Heart right ventricle (tissue), 16 donors: ENCODE measurements at regions not wholly inside any gene's neighbourhood (a gene's known extent, or its start where the extent isn't known, plus 50 kb on each side); places are given as distances from the start of the nearest gene placed in this dataset.
A peak's percentile ranks its signal among the peaks of the same experiment; 100 is the strongest.

Source experiments
- ATAC-seq, 8 donors: fragments of 200-7000 bp; cut with Tn5 transposase; one replicate each; pipeline ENCODE4 v1.9.1; 2020; ENCODE audit warnings: mild to moderate bottlenecking in 8 of 8, moderate library complexity in 8 of 8, moderate number of reproducible peaks in 1 of 8
- DNase-seq, 2 donors: peaks; one replicate each; pipeline ENCODE4 v3.0.0-alpha.2; 2020
- H3K27ac ChIP-seq, 10 donors: fragments of 200-600 bp; sonication (generic) in 2 of 10; one replicate each; pipeline versions ENCODE4 v1.5.0 to v1.8.0; 2020 to 2022; ENCODE audit warnings: mild to moderate bottlenecking in 3 of 10
- H3K27me3 ChIP-seq, 7 donors: fragments of 200-600 bp; one replicate each; pipeline ENCODE4 v1.8.0; 2021 to 2022; ENCODE audit warnings: mild to moderate bottlenecking in 2 of 7
- H3K36me3 ChIP-seq, 9 donors: fragments of 200-600 bp; sonication (generic) in 1 of 9; one replicate each; pipeline versions ENCODE4 v1.5.0 to v1.8.0; 2020 to 2022; ENCODE audit warnings: mild to moderate bottlenecking in 2 of 9
- H3K4me1 ChIP-seq, 9 donors: fragments of 200-600 bp; sonication (generic) in 1 of 9; one replicate each; pipeline versions ENCODE4 v1.5.0 to v1.8.0; 2020 to 2022; ENCODE audit warnings: mild to moderate bottlenecking in 4 of 9
- H3K4me3 ChIP-seq, 10 donors: fragments of 200-600 bp; sonication (generic) in 2 of 10; one replicate each; pipeline versions ENCODE4 v1.5.0 to v1.8.0; 2020 to 2022; ENCODE audit warnings: mild to moderate bottlenecking in 7 of 10, moderate library complexity in 2 of 10
- H3K9me3 ChIP-seq, 11 donors: fragments of 200-600 bp in 10 of 11; sonication (generic) in 2 of 11; one replicate each; pipeline versions ENCODE4 v1.5.0 to v1.8.0; 2013 to 2022; ENCODE audit warnings: mild to moderate bottlenecking in 2 of 11, control low read depth in 1 of 11, moderate library complexity in 1 of 11
- CTCF ChIP-seq, 9 donors: fragments of 200-600 bp; sonication (generic) in 2 of 9; IDR thresholded peaks; one replicate each; pipeline versions ENCODE4 v1.5.0 to v1.8.0; 2021 to 2022; ENCODE audit warnings: antibody characterized with exemption in 9 of 9, mild to moderate bottlenecking in 5 of 9, moderate library complexity in 1 of 9
- WGBS, 2 donors: extraction: QIAGEN DNeasy Blood & Tissue Kit; methylation state at CpG; one replicate each; pipeline ENCODE4 v1.1.7; 2013; ENCODE audit warnings: inconsistent platforms in 1 of 2; 5-methylcytosine and 5-hydroxymethylcytosine counted together
- intact Hi-C, 10 donors: fragments of 100-400 bp; cut with DNase I; formaldehyde crosslinking; loops; one replicate each; pipeline versions ENCODE4 v1.11.1 to v1.14.2; 2022
- donor health status: Arrhythmogenic right ventricular cardiomyopathy.
- donor health status: ischemic (EF 13 %, LVEDD 7.1; RV severe dilation, severe dysfunction).
- donor health status: healthy with polysubstance abuse.
- donor health status: DM: no; HTN: yes; CAD: no.
- donor health status: DM: no; HTN: no; CAD: no.
- donor health status: ischemic (EF 25% LVEDD 6.9; RV normal size, moderate dysfunction).
- donor health status: ischemic (EF 25% LVEDD 5.7; RV mildly dilated, moderate dysfunction).
- donor health status: healthy.
- donor health status: DM: yes; HTN: yes; CAD: no.
- donor health status: Ischemic cardiomyopathy.
- donor health status: ischemic (EF 35%, LVEDD 5.7; RV mildly dilated, moderate dysfunction).
- donor health status: nonischemic (EF 11% LVEDD 7.7; RV severe dilation, severe dysfunction).
- donor health status: DM: yes; HTN: yes; CAD: no.
- donor health status: PGD.
- donor health status: ischemic (EF 29% LVEDD 5.4; RV normal size, mild dysfunction).
- donor health status: nonischemic (EF 23%, LVEDD 6.1; RV moderate dilation, normal function).

- H3K9me3 ChIP-seq, result peaks cover 0 to 18% (median 8%) of the 10 kb centered on the region in 11 donors
- intact Hi-C loops, result loop anchor here in 3 of 10 donors (5.0 kb wide), 1 partner anchor 54 kb away; no protein-coding TSS in a partner anchor
- WGBS, 2 donors, result 85 to 88% methylated on average over 20 of the region's 20 CpGs
- H3K4me3 ChIP-seq, result no peak overlapping the region
- no peak for TF ChIP-seq CTCF (IDR thresholded peaks at IDR 0.05)
- DNase-seq (no peak), ATAC-seq (no peak)
- H3K27ac ChIP-seq, result peak overlapping the region in 3 of 10 donors; percentile 26 to 88 (median 84)
- no peaks in the 10 kb centered on the region for H3K36me3 ChIP-seq
- H3K4me1 ChIP-seq, result peaks cover 0 to 26% (median 20%) of the 10 kb centered on the region in 9 donors
- no peaks in the 10 kb centered on the region for H3K27me3 ChIP-seq
These were observed 102.0 kb downstream of the ERMARD start for GRCh38 chr6:169853196-169854082.

- TF ChIP-seq CTCF (IDR thresholded peaks at IDR 0.05), result no peak
- peak overlapping the region; percentile 48 to 90 (median 84) for H3K27ac ChIP-seq
- peak in 6 of 8 donors; percentile 2 to 42 (median 26) for ATAC-seq
- peaks cover 0 to 5% (median 0%) of the 10 kb centered on the region in 7 donors for H3K27me3 ChIP-seq
- intact Hi-C loops, result loop anchor here in 3 of 10 donors (5.0 kb wide), 1 partner anchor 55 kb away; no protein-coding TSS in a partner anchor
- no peak overlapping the region for H3K4me3 ChIP-seq
- H3K36me3 ChIP-seq, result no peaks in the 10 kb centered on the region
- no peak for DNase-seq
- peaks cover 0 to 10% (median 4%) of the 10 kb centered on the region in 11 donors for H3K9me3 ChIP-seq
- H3K4me1 ChIP-seq, result peaks cover 0 to 26% (median 20%) of the 10 kb centered on the region in 9 donors
- WGBS, 2 donors, result 64 to 69% methylated on average over 5 of the region's 5 CpGs
These were observed 101.2 kb downstream of the ERMARD start for GRCh38 chr6:169852504-169853195.

- H3K27me3 ChIP-seq, result peaks cover 0 to 5% (median 0%) of the 10 kb centered on the region in 7 donors
- no peak for TF ChIP-seq CTCF (IDR thresholded peaks at IDR 0.05)
- ATAC-seq, result peak; percentile 78 to 96 (median 91)
- H3K27ac ChIP-seq, result peak overlapping the region; percentile 48 to 90 (median 84)
- peaks cover 0 to 4% (median 0%) of the 10 kb centered on the region in 11 donors for H3K9me3 ChIP-seq
- H3K4me1 ChIP-seq, result peaks cover 0 to 26% (median 20%) of the 10 kb centered on the region in 9 donors
- intact Hi-C loops, result loop anchor here in 3 of 10 donors (5.0 kb wide), 1 partner anchor 55 kb away; no protein-coding TSS in a partner anchor
- WGBS, 2 donors, result 54 to 60% methylated on average over 22 of the region's 22 CpGs
- peak in 1 of 2 donors; percentile 71 for DNase-seq
- no peaks in the 10 kb centered on the region for H3K36me3 ChIP-seq
- no peak overlapping the region for H3K4me3 ChIP-seq
These were observed 100.5 kb downstream of the ERMARD start for GRCh38 chr6:169851641-169852503.
